HL-60 (cell line): ENCODE measurements at regions not wholly inside any gene's neighbourhood (a gene's known extent, or its start where the extent isn't known, plus 50 kb on each side); places are given as distances from the start of the nearest gene placed in this dataset.

Experiments
- DNase-seq, 2 experiments: peaks; one replicate each; pipeline ENCODE4 v3.0.0-alpha.2; 2010 to 2020; ENCODE audit warnings: low read depth in 1 of 2, low spot score in 1 of 2
- H3K27ac ChIP-seq: fragments of 250-450 bp; sonication (Bioruptor Pico); replicated peaks from 2 replicates; pipeline ENCODE4 v1.5.1; 2020; ENCODE audit warnings: mild to moderate bottlenecking, moderate library complexity
- H3K27me3 ChIP-seq: fragments of 250-450 bp; sonication (Bioruptor Pico); 2 replicates; pipeline ENCODE4 v1.5.1; 2021; ENCODE audit warnings: mild to moderate bottlenecking, moderate library complexity; ENCODE audit not compliant: insufficient read depth, poor library complexity, severe bottlenecking
- H3K4me3 ChIP-seq: replicated peaks from 2 replicates; pipeline ENCODE4 v1.5.1; 2011; ENCODE audit warnings: mild to moderate bottlenecking, control low read depth, low read length; ENCODE audit not compliant: insufficient read depth
- CTCF ChIP-seq: IDR thresholded peaks from one replicate; pipeline ENCODE4 v1.5.1; 2011; ENCODE audit warnings: low read length, control low read depth, inconsistent platforms; ENCODE audit not compliant: insufficient read depth
- GABPA ChIP-seq: IDR thresholded peaks from 2 replicates; pipeline ENCODE4 v1.6.1; 2012; ENCODE audit warnings: low read depth
- POLR2AphosphoS5 ChIP-seq: IDR thresholded peaks from 2 replicates; pipeline ENCODE4 v1.6.1; 2012; ENCODE audit warnings: low read depth
- REST ChIP-seq: IDR thresholded peaks from 2 replicates; pipeline ENCODE4 v1.6.1; 2012; ENCODE audit warnings: low read depth; ENCODE audit not compliant: insufficient replicate concordance
- SPI1 ChIP-seq: IDR thresholded peaks from 2 replicates; pipeline ENCODE4 v1.6.1; 2012; ENCODE audit warnings: low read depth, mild to moderate bottlenecking, borderline replicate concordance

GRCh38 chr1:36743286-36744005 lies 260.7 kb upstream of the CSF3R start:
- Histone ChIP-seq H3K27me3 (peaks cover 3% of the 10 kb centered on the region), H3K27ac (no peak overlapping the region), H3K4me3 (no peak overlapping the region)
- no peak for DNase-seq
- TF ChIP-seq POLR2AphosphoS5 (no peak), SPI1 (no peak), REST (no peak), GABPA (no peak), CTCF (no peak)

GRCh38 chr1:36741066-36741465 lies 258.4 kb upstream of the CSF3R start:
- Histone ChIP-seq H3K27ac (no peak overlapping the region), H3K4me3 (no peak overlapping the region), H3K27me3 (no peaks in the 10 kb centered on the region)
- TF ChIP-seq SPI1 (no peak), POLR2AphosphoS5 (no peak), REST (no peak), GABPA (no peak), CTCF (no peak)
- DNase-seq: no peak

- Histone ChIP-seq H3K27me3 (no peaks in the 10 kb centered on the region), H3K4me3 (no peak overlapping the region), H3K27ac (no peak overlapping the region)
- TF ChIP-seq POLR2AphosphoS5 (no peak), CTCF (no peak), GABPA (no peak), SPI1 (no peak), REST (no peak)
- DNase-seq: no peak
Measured at GRCh38 chr1:36740446-36740845, 257.7 kb upstream of the CSF3R start.
